BLaER1 treated with 17β-estradiol and CSF1 and Interleukin-3, amounts not matched to agents 10 nM and 100 nM (cell line): ENCODE measurements at regions not wholly inside any gene's neighbourhood (a gene's known extent, or its start where the extent isn't known, plus 50 kb on each side); places are given as distances from the start of the nearest gene placed in this dataset.

ENCODE experiments used
- H3K27ac ChIP-seq, 11 experiments: shearing (Covaris generic); formaldehyde crosslinking; 2 replicates each; pipeline ENCODE4 v1.8.1; 2022
- H3K27me3 ChIP-seq, 11 experiments: shearing (Covaris generic); formaldehyde crosslinking; 2 replicates each; pipeline ENCODE4 v1.8.1; 2022
- H3K36me3 ChIP-seq, 11 experiments: shearing (Covaris generic); formaldehyde crosslinking; 2 replicates each; pipeline ENCODE4 v1.8.1; 2022
- H3K4me1 ChIP-seq, 10 experiments: shearing (Covaris generic); formaldehyde crosslinking; 2 replicates each; pipeline ENCODE4 v1.8.1; 2022
- H3K4me2 ChIP-seq, 11 experiments: shearing (Covaris generic); formaldehyde crosslinking; 2 replicates each; pipeline ENCODE4 v1.8.1; 2022
- H3K4me3 ChIP-seq, 10 experiments: shearing (Covaris generic); formaldehyde crosslinking; 2 replicates each; pipeline ENCODE4 v1.8.1; 2022
- H3K9ac ChIP-seq, 11 experiments: shearing (Covaris generic); formaldehyde crosslinking; 2 replicates each; pipeline ENCODE4 v1.8.1; 2022
- H3K9me3 ChIP-seq, 11 experiments: shearing (Covaris generic); formaldehyde crosslinking; replicated peaks in 1 of 11; 2 replicates each; pipeline ENCODE4 v1.8.1; 2022
- H4K20me1 ChIP-seq, 11 experiments: shearing (Covaris generic); formaldehyde crosslinking; 2 replicates each; pipeline ENCODE4 v1.8.1; 2022
- Cebpa-rat ChIP-seq, 11 experiments: shearing (Covaris generic); IDR thresholded peaks; 2 replicates each; pipeline ENCODE4 v1.8.1; 2022

GRCh38 chr5:58127255-58128220 lies 332.3 kb downstream of the PLK2 start:
- no peak overlapping the region for H3K27ac ChIP-seq
- no peaks in the 10 kb centered on the region for H3K36me3 ChIP-seq
- H3K4me3 ChIP-seq: no peak overlapping the region
- H3K9me3 ChIP-seq: no peaks in the 10 kb centered on the region
- no peaks in the 10 kb centered on the region for H3K27me3 ChIP-seq
- no peaks in the 10 kb centered on the region for H4K20me1 ChIP-seq
- TF ChIP-seq Cebpa-rat (IDR thresholded peaks at IDR 0.05): no peak
- H3K4me1 ChIP-seq: no peaks in the 10 kb centered on the region
- no peak overlapping the region for H3K9ac ChIP-seq
- no peak overlapping the region for H3K4me2 ChIP-seq

GRCh38 chr5:58123501-58123900 lies 336.4 kb downstream of the PLK2 start:
- Histone ChIP-seq H3K27ac (no peak overlapping the region), H3K4me1 (no peaks in the 10 kb centered on the region), H3K4me2 (no peak overlapping the region), H4K20me1 (no peaks in the 10 kb centered on the region), H3K36me3 (no peaks in the 10 kb centered on the region), H3K27me3 (no peaks in the 10 kb centered on the region), H3K9me3 (no peaks in the 10 kb centered on the region), H3K9ac (no peak overlapping the region), H3K4me3 (no peak overlapping the region)
- TF ChIP-seq Cebpa-rat (IDR thresholded peaks at IDR 0.05): no peak

GRCh38 chr5:58122848-58123392 lies 337.0 kb downstream of the PLK2 start:
- no peaks in the 10 kb centered on the region for H3K9me3 ChIP-seq
- H3K27ac ChIP-seq: no peak overlapping the region
- no peak for TF ChIP-seq Cebpa-rat (IDR thresholded peaks at IDR 0.05)

GRCh38 chr5:58122157-58122556 lies 337.7 kb downstream of the PLK2 start:
- H3K4me1 ChIP-seq: no peaks in the 10 kb centered on the region
- H3K27ac ChIP-seq: no peak overlapping the region
- no peaks in the 10 kb centered on the region for H4K20me1 ChIP-seq
- H3K9me3 ChIP-seq: no peaks in the 10 kb centered on the region
- no peak for TF ChIP-seq Cebpa-rat (IDR thresholded peaks at IDR 0.05)
- H3K9ac ChIP-seq: no peak overlapping the region
- H3K36me3 ChIP-seq: no peaks in the 10 kb centered on the region
- H3K27me3 ChIP-seq: no peaks in the 10 kb centered on the region
- H3K4me2 ChIP-seq: no peak overlapping the region
- H3K4me3 ChIP-seq: no peak overlapping the region

More at GRCh38 chr5:58122848-58123392, 337.0 kb downstream of the PLK2 start:
- Histone ChIP-seq H3K4me3 (no peak overlapping the region), H3K27me3 (no peaks in the 10 kb centered on the region), H4K20me1 (no peaks in the 10 kb centered on the region), H3K9ac (no peak overlapping the region), H3K4me2 (no peak overlapping the region), H3K36me3 (no peaks in the 10 kb centered on the region), H3K4me1 (no peaks in the 10 kb centered on the region)

GRCh38 chr5:58121391-58121790 lies 338.5 kb downstream of the PLK2 start:
- H3K4me2 ChIP-seq: no peak overlapping the region
- H3K27me3 ChIP-seq: no peaks in the 10 kb centered on the region
- H3K9me3 ChIP-seq: no peaks in the 10 kb centered on the region

GRCh38 chr5:58117542-58117941 lies 342.3 kb downstream of the PLK2 start:
- Histone ChIP-seq H3K4me1 (no peaks in the 10 kb centered on the region), H3K36me3 (no peaks in the 10 kb centered on the region), H4K20me1 (no peaks in the 10 kb centered on the region), H3K4me2 (no peak overlapping the region), H3K9ac (no peak overlapping the region), H3K27ac (no peak overlapping the region), H3K4me3 (no peak overlapping the region), H3K27me3 (no peaks in the 10 kb centered on the region), H3K9me3 (no peaks in the 10 kb centered on the region)
- TF ChIP-seq Cebpa-rat (IDR thresholded peaks at IDR 0.05): no peak

More at GRCh38 chr5:58121391-58121790, 338.5 kb downstream of the PLK2 start:
- no peak for TF ChIP-seq Cebpa-rat (IDR thresholded peaks at IDR 0.05)
- H3K4me1 ChIP-seq: no peaks in the 10 kb centered on the region
- no peaks in the 10 kb centered on the region for H4K20me1 ChIP-seq
- H3K4me3 ChIP-seq: no peak overlapping the region
- no peaks in the 10 kb centered on the region for H3K36me3 ChIP-seq
- no peak overlapping the region for H3K27ac ChIP-seq
- no peak overlapping the region for H3K9ac ChIP-seq

GRCh38 chr5:58116346-58116745 lies 343.5 kb downstream of the PLK2 start:
- H3K27ac ChIP-seq: no peak overlapping the region
- no peaks in the 10 kb centered on the region for H4K20me1 ChIP-seq
- no peak overlapping the region for H3K4me2 ChIP-seq
- no peaks in the 10 kb centered on the region for H3K27me3 ChIP-seq
- no peaks in the 10 kb centered on the region for H3K4me1 ChIP-seq
- no peaks in the 10 kb centered on the region for H3K9me3 ChIP-seq
- no peak overlapping the region for H3K4me3 ChIP-seq
- H3K36me3 ChIP-seq: no peaks in the 10 kb centered on the region
- TF ChIP-seq Cebpa-rat (IDR thresholded peaks at IDR 0.05): no peak
- no peak overlapping the region for H3K9ac ChIP-seq

GRCh38 chr5:58115811-58116210 lies 344.1 kb downstream of the PLK2 start:
- H3K36me3 ChIP-seq: no peaks in the 10 kb centered on the region
- H3K27me3 ChIP-seq: no peaks in the 10 kb centered on the region
- no peak overlapping the region for H3K4me3 ChIP-seq
- H3K9ac ChIP-seq: no peak overlapping the region
- no peaks in the 10 kb centered on the region for H3K9me3 ChIP-seq
- no peaks in the 10 kb centered on the region for H4K20me1 ChIP-seq
- H3K4me1 ChIP-seq: no peaks in the 10 kb centered on the region
- no peak for TF ChIP-seq Cebpa-rat (IDR thresholded peaks at IDR 0.05)
- H3K4me2 ChIP-seq: no peak overlapping the region
- H3K27ac ChIP-seq: no peak overlapping the region

- H3K9me3 ChIP-seq: no peaks in the 10 kb centered on the region
- no peaks in the 10 kb centered on the region for H3K36me3 ChIP-seq
- H3K9ac ChIP-seq: no peak overlapping the region
- TF ChIP-seq Cebpa-rat (IDR thresholded peaks at IDR 0.05): no peak
- no peaks in the 10 kb centered on the region for H3K27me3 ChIP-seq
- H3K27ac ChIP-seq: no peak overlapping the region
- no peaks in the 10 kb centered on the region for H3K4me1 ChIP-seq
- no peak overlapping the region for H3K4me3 ChIP-seq
- H4K20me1 ChIP-seq: no peaks in the 10 kb centered on the region
- H3K4me2 ChIP-seq: no peak overlapping the region
Measured at GRCh38 chr5:58114324-58114723, 345.6 kb downstream of the PLK2 start.

- Histone ChIP-seq H3K36me3 (no peaks in the 10 kb centered on the region), H3K4me1 (no peaks in the 10 kb centered on the region), H3K9me3 (no peaks in the 10 kb centered on the region), H3K4me2 (no peak overlapping the region), H3K4me3 (no peak overlapping the region), H4K20me1 (no peaks in the 10 kb centered on the region), H3K27me3 (no peaks in the 10 kb centered on the region), H3K9ac (no peak overlapping the region), H3K27ac (no peak overlapping the region)
- no peak for TF ChIP-seq Cebpa-rat (IDR thresholded peaks at IDR 0.05)
Measured at GRCh38 chr5:58113172-58113571, 346.7 kb downstream of the PLK2 start.
